HS-5 (cell line): ENCODE measurements at regions not wholly inside any gene's neighbourhood (a gene's known extent, or its start where the extent isn't known, plus 50 kb on each side); places are given as distances from the start of the nearest gene placed in this dataset.

ENCODE experiments used
- DNase-seq: peaks from one replicate; pipeline ENCODE4 v3.0.0-alpha.2; 2012; ENCODE audit warnings: low read depth

- no peak for DNase-seq
These were observed 64.0 kb downstream of the CYB561 start for GRCh38 chr17:63382136-63382535.
